Ovary (tissue), 3 donors: ENCODE measurements at regions not wholly inside any gene's neighbourhood (a gene's known extent, or its start where the extent isn't known, plus 50 kb on each side); places are given as distances from the start of the nearest gene placed in this dataset.
"Not testable (repeated sequence)": the region's sequence is repeated elsewhere in the genome, so short reads cannot be mapped to it uniquely, and the experiment has no call there.

Experiments
- CTCF ChIP-seq, 3 donors: fragments of 450-650 bp in 2 of 3; fragments of 200-600 bp in 1 of 3; IDR thresholded peaks; one replicate each; pipeline versions ENCODE4 v1.5.1 to v1.8.0; 2016 to 2022; ENCODE audit warnings: antibody characterized with exemption in 3 of 3, mild to moderate bottlenecking in 1 of 3
- POLR2A ChIP-seq: fragments of 450-650 bp; IDR thresholded peaks from one replicate; pipeline ENCODE4 v1.6.1; 2017; ENCODE audit warnings: antibody characterized with exemption, mild to moderate bottlenecking, moderate library complexity
- donor health status: DM: no; HTN: no; CAD: no.

- not testable (repeated sequence) for TF ChIP-seq CTCF (IDR thresholded peaks at IDR 0.05); POLR2A
Measured at GRCh38 chr6:170141061-170141460, 149.8 kb downstream of the DLL1 start.
